SJSA1 (cell line): ENCODE measurements at regions not wholly inside any gene's neighbourhood (a gene's known extent, or its start where the extent isn't known, plus 50 kb on each side); places are given as distances from the start of the nearest gene placed in this dataset.

ENCODE experiments used
- DNase-seq, 2 experiments: peaks; one replicate each; pipeline ENCODE4 v3.0.0-alpha.2; 2015 to 2020; ENCODE audit warnings: low spot score in 2 of 2, low read depth in 1 of 2
- H3K27ac ChIP-seq: fragments of 250-450 bp; sonication (Bioruptor Pico); 2 replicates; pipeline ENCODE4 v1.5.1; 2020; ENCODE audit warnings: mild to moderate bottlenecking, moderate library complexity
- H3K27me3 ChIP-seq: fragments of 250-450 bp; sonication (Bioruptor Pico); replicated peaks from 2 replicates; pipeline ENCODE4 v1.5.1; 2020; ENCODE audit warnings: mild to moderate bottlenecking, moderate library complexity
- H3K36me3 ChIP-seq: fragments of 250-450 bp; sonication (Bioruptor Pico); 2 replicates; pipeline ENCODE4 v1.5.1; 2020; ENCODE audit warnings: mild to moderate bottlenecking
- H3K4me1 ChIP-seq: fragments of 250-450 bp; sonication (Bioruptor Pico); replicated peaks from 2 replicates; pipeline ENCODE4 v1.6.1; 2021; ENCODE audit warnings: mild to moderate bottlenecking
- H3K4me3 ChIP-seq: fragments of 250-450 bp; sonication (Bioruptor Pico); 2 replicates; pipeline ENCODE4 v1.5.1; 2020; ENCODE audit warnings: mild to moderate bottlenecking
- H3K9me3 ChIP-seq: fragments of 250-450 bp; sonication (Bioruptor Pico); replicated peaks from 2 replicates; pipeline ENCODE4 v1.5.1; 2020; ENCODE audit warnings: mild to moderate bottlenecking

DNA sequence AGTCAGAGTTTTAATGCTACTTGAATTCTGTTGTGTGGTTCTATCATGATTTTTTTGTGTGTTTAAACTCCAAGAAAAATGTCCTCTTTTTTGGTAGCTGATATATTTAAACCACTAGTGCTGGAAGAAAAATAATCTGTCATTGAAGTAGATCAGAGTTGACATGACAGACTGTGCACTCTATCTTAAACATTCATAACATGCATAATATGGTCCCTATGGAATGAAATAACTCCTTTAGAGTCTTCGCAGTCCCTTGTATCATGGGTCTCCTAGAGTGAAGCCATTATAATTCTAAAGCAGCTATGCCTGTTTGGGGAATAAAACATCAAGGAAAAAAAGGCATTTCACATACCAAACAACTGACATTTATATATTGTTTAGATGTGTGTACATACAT lies 282.7 kb upstream of the CITED2 start:
- no peaks in the 10 kb centered on the region for H3K36me3 ChIP-seq
- H3K27ac ChIP-seq: no peak overlapping the region
- no peak for DNase-seq
- H3K4me3 ChIP-seq: no peak overlapping the region
- H3K27me3 ChIP-seq: no peaks in the 10 kb centered on the region
- H3K4me1 ChIP-seq: no peaks in the 10 kb centered on the region
- H3K9me3 ChIP-seq: 0 out of 2 replicates have a peak, but pooled peaks cover 3% of the 10 kb centered on the region

DNA sequence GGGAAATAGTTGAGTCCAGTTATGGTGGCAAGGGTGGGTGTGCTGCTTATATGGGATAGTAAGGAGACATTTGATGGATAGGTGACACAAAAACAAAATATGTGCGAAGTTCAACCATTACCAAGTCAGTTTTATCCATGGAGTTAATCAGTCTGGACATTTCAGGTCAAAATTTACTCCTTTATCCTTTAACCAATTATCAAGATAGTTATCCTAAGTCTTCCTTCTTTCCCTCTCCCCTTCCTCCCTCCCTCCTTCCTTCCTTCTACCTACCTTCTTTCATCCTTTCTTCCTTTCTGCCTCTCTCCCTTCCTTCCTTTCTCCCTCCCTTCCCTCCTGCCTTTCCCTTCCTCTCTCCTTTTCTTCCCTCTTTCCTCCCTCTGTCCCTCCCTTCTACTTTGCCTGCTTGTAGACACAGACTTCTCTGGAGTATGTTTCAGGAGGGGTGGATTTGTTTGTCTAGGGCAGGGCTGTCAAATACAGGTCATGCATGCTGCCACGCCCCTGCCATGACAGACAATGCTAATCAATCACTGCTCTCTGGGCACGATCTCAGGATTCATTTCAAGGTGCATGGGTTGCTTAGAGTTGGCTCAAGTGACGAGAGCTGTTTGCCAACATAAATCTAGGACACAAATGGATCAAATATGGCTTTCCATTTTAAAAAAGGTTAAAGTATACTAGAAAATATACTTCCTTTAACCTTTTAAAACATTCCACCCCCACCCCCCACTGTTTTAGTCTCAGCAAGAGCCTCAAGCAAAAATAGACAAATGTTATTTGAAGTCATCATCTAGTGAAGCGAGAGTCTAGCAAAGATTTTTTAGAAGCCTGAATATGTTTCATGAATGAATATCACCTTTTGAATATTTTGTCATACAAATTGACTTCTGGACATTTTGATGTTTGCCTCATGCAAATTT lies 281.6 kb upstream of the CITED2 start:
- DNase-seq: no peak
- no peaks in the 10 kb centered on the region for H3K27me3 ChIP-seq
- H3K9me3 ChIP-seq: 0 out of 2 replicates have a peak, but pooled peaks cover 3% of the 10 kb centered on the region
- H3K4me3 ChIP-seq: no peak overlapping the region
- H3K4me1 ChIP-seq: no peaks in the 10 kb centered on the region
- no peaks in the 10 kb centered on the region for H3K36me3 ChIP-seq
- H3K27ac ChIP-seq: no peak overlapping the region

DNA sequence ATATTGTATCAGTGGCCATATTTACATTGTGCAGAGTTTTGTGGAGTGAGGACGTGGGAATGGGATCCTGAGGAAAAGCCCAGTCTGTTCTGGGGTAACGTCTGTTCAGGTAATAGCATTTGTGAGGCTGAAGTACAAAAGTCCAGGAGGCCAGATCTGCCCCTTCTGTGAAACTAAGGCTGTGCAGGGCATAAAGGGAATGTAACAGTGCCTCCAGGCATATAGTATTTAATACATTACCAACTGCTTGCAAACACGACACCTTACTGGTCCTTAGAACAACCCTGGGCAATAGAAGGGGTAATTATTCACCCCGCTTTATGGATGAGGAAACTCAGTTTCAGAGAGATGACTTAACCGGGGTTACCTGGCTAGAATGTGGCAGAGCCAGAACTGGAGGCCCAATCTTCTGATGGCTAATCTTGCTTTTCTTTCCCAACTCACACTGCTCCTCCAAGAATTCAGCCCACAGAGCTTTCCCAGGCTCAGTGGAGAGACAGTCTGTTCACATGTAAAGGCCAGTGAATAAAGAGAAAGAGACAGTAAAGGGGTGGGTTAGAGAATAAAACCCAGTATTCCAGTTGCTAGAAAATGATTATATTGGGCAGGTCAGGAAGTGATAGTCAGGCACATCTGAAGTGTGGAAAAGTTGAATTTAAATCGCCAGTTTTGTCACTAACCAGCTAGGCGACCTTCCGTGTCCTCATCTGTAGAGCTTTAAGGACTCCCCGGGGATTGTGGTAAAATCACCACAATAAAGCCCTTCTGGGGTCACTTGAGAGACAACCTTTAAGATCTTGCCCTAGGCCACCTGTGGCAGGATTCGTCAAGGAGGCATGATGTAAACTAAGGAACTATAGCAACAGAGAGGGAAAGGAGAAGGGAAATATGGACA lies 280.7 kb upstream of the CITED2 start:
- Histone ChIP-seq H3K27ac (no peak overlapping the region), H3K4me1 (no peaks in the 10 kb centered on the region), H3K27me3 (no peaks in the 10 kb centered on the region), H3K4me3 (no peak overlapping the region), H3K9me3 (0 out of 2 replicates have a peak, but pooled peaks cover 3% of the 10 kb centered on the region), H3K36me3 (no peaks in the 10 kb centered on the region)
- DNase-seq: no peak

DNA sequence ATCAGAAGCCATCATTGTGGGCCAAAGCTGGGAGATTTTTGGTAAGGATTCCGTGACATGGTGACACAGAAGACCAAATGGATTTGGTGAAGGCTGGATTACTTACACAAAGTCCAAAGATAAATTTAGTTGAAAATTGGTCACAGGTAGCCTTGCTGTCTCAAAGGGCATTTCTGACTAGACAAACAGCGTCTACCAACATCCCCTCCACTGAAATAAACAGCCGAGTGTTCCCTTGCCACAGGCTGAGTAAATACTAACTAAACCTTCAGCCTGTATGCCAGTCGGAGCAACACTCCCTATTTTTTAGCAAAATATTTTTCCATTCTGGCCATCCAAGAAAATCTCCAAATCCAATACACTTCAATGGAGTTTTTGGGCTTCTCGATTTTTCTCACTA lies 279.9 kb upstream of the CITED2 start:
- H3K27ac ChIP-seq: no peak overlapping the region
- H3K9me3 ChIP-seq: no peaks in the 10 kb centered on the region
- H3K4me3 ChIP-seq: no peak overlapping the region
- H3K27me3 ChIP-seq: no peaks in the 10 kb centered on the region
- no peaks in the 10 kb centered on the region for H3K36me3 ChIP-seq
- DNase-seq: no peak
- H3K4me1 ChIP-seq: no peaks in the 10 kb centered on the region

DNA sequence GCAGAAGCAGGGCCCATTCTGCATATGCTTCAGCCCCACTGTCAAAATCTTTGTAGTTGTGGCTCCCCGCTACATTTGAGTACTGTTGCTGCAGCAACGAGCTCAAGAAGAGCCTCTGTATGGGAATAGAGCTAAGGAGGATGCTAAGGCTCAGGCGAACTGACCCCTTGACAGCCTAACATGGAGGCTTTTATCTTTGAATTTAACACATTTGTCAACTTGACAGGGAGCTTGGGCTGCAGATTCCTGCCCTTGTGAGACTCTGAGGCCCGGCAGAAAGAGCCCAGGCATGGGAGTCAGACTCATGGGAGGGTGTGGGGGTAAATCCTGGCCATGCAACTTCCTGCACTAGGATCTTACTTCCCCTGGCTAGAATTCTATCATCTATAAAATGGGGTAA lies 278.7 kb upstream of the CITED2 start:
- Histone ChIP-seq H3K27me3 (no peaks in the 10 kb centered on the region), H3K27ac (no peak overlapping the region), H3K4me3 (no peak overlapping the region), H3K36me3 (no peaks in the 10 kb centered on the region), H3K4me1 (no peaks in the 10 kb centered on the region), H3K9me3 (no peaks in the 10 kb centered on the region)
- no peak for DNase-seq

DNA sequence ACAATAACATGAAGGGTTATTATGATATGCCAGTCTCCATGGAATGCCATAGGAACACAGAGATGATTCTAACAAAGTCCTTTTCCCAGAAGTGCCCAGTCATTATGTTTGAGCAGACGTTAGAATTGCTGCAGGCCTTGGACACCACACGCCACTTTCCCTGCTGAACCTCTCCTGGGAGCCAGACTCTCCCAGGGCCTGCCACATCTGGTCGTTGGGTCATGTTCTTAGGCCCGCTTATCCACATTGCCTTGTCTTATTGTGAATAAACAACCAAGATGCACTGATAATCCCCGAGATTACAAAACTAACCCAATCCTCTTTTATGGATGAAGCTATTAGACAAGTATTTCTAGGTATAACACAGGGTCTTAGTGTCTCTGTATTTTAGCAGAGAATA lies 276.5 kb upstream of the CITED2 start:
- Histone ChIP-seq H3K4me3 (no peak overlapping the region), H3K4me1 (no peaks in the 10 kb centered on the region), H3K9me3 (0 out of 2 replicates have a peak, but pooled peaks cover 2% of the 10 kb centered on the region), H3K27me3 (no peaks in the 10 kb centered on the region), H3K27ac (no peak overlapping the region), H3K36me3 (no peaks in the 10 kb centered on the region)
- no peak for DNase-seq

DNA sequence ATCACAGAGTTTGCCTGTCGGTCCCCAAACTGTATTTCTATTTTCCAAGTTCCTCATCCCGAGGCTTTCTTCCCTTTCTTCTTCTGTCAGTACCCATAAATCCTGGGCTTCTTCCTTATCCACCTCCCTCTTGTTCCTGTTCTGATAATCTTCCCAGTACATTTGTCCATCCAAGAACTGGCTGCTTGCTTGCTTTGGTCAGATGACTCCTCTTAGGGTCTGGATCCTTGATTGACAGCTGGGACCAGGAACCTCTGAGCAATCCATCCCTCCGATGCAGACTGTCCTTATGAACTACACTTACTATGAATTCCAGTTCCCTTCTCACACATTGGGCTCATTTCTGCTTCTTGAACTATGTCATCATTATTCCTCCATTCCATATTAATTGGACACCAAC lies 275.3 kb upstream of the CITED2 start:
- Histone ChIP-seq H3K4me3 (no peak overlapping the region), H3K9me3 (0 out of 2 replicates have a peak, but pooled peaks cover 2% of the 10 kb centered on the region), H3K36me3 (no peaks in the 10 kb centered on the region), H3K4me1 (no peaks in the 10 kb centered on the region), H3K27ac (no peak overlapping the region), H3K27me3 (no peaks in the 10 kb centered on the region)
- no peak for DNase-seq

DNA sequence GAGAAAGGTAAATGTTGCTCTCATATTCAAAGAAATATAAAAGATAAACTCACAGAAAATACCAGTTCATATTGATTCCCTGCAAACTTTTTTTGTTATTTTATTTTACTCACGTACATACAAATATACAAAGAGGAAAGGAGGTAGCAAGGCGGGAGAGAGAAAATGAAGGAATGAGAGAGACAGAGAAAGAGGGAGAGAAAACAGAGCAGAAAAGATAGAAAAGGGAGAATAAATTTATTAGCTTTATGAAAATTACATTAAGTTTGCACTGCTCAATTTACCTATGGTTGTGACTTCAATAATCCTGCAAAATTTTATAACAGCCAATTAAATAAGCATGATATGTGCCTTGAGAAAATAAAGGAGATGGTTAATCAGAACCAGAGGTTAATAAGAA lies 274.7 kb upstream of the CITED2 start:
- no peaks in the 10 kb centered on the region for H3K27me3 ChIP-seq
- no peak overlapping the region for H3K4me3 ChIP-seq
- no peaks in the 10 kb centered on the region for H3K4me1 ChIP-seq
- H3K36me3 ChIP-seq: no peaks in the 10 kb centered on the region
- no peak for DNase-seq
- 0 out of 2 replicates have a peak, but pooled peaks cover 2% of the 10 kb centered on the region for H3K9me3 ChIP-seq
- no peak overlapping the region for H3K27ac ChIP-seq

DNA sequence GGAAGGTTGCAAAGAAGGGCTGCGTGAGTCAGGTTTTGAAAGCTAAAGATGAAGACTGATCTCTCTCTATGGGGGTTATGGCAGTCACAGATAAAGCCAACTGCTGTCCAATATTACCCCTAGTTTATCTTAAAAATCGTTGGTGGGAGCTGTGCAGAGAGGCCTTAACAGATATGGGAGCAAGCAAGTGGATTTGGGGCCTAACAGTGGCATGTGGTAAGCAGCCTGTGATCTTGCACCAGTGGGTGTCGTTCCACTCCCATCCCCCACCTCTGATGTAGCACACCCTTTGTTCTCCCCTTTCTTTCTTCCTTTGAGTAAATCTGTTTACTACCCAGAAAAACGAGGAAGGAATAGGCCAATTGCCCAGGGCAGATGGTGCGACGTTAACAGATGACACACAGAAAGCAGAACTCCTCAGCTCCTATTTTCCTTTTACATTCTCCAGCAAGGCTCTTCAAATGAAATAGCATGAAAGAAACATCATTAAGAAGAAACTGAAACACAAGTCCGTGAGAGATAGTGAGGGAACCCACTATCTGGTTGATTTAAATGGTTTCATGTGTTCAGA lies 274.1 kb upstream of the CITED2 start:
- Histone ChIP-seq H3K27ac (no peak overlapping the region), H3K27me3 (no peaks in the 10 kb centered on the region), H3K4me1 (no peaks in the 10 kb centered on the region), H3K9me3 (0 out of 2 replicates have a peak, but pooled peaks cover 2% of the 10 kb centered on the region), H3K4me3 (no peak overlapping the region), H3K36me3 (no peaks in the 10 kb centered on the region)
- no peak for DNase-seq

DNA sequence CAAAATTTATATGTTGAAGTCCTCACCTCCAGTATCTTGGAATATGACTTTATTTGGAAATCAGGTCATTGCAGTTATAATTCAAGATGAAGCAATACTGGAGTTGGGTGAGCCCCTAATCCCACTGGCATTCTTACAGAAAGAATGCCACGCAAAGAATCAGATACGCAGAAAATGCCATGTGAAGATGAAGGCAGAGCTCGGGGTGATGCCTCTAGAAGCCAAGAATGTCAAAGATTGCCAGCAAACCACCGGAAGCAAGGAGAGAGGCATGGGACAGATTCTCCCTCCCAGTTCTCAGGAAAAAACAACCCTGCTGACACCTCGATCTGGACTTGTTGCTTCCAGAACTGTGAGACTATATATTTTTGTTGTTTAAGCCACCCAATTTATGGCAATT lies 273.4 kb upstream of the CITED2 start:
- Histone ChIP-seq H3K9me3 (0 out of 2 replicates have a peak, but pooled peaks cover 2% of the 10 kb centered on the region), H3K27me3 (no peaks in the 10 kb centered on the region), H3K36me3 (no peaks in the 10 kb centered on the region), H3K4me3 (no peak overlapping the region), H3K4me1 (no peaks in the 10 kb centered on the region), H3K27ac (no peak overlapping the region)
- DNase-seq: no peak

DNA sequence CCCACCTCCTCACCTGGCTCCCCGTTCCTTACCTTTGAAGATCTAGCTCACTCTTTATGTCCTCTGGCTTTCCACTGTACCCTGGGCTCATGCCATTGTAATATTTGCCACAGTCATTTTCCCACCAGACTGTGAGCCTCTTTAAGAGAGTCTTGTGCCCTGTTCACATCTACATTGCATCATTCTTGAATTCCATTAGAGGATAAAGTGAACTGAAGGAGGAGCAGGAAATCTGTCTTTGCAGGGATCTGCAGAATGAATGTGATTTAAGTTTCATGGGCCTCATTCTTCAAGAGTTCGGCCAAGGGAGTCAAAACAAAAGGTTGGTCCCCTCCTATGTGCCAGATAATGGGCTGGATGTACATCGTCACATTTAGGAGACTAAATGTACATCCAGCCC lies 272.6 kb upstream of the CITED2 start:
- no peaks in the 10 kb centered on the region for H3K27me3 ChIP-seq
- 0 out of 2 replicates have a peak, but pooled peaks cover 2% of the 10 kb centered on the region for H3K9me3 ChIP-seq
- H3K4me3 ChIP-seq: no peak overlapping the region
- no peak overlapping the region for H3K27ac ChIP-seq
- DNase-seq: no peak
- H3K36me3 ChIP-seq: no peaks in the 10 kb centered on the region
- H3K4me1 ChIP-seq: no peaks in the 10 kb centered on the region

DNA sequence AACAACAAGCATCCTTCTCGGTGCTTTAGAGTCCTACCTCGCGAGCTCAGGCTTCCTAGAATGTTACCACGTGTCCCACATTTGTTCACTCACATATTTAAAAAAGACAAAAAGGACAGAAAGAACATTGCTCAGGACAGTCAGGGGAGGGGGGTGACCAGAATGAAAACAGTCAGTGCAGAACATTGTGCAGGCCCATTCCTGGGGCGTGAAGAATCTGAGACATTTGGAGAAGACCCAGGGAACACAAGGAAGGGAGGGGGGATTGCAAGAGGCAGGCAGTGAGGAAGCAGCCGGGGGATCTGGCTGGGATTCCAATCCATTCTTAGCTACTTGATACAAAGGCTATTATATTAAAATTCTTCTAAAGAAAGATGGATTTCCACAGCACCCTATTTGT lies 270.4 kb upstream of the CITED2 start:
- Histone ChIP-seq H3K27ac (no peak overlapping the region), H3K27me3 (no peaks in the 10 kb centered on the region), H3K4me1 (no peaks in the 10 kb centered on the region), H3K36me3 (no peaks in the 10 kb centered on the region), H3K4me3 (no peak overlapping the region), H3K9me3 (0 out of 2 replicates have a peak, but pooled peaks cover 2% of the 10 kb centered on the region)
- DNase-seq: no peak

DNA sequence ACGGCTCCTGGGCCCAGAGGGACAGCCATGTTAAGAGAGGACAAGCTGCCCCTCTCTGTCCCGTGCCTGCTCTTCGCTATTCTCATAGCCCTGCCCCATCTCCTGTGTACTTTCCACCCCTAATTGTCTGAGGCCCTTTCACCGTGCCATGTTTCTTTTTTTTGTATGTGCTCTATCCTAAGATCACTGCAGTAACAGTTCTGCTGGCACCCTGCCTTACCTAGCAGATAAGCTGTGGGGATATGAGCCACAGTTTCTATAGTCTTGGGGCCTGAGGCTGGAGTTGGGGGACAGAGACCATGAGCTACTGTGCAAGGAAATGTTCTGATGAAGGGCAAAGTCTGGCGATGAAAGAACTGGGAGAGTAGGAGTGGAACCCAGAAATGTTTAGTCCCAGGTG lies 269.5 kb upstream of the CITED2 start:
- no peak for DNase-seq
- no peak overlapping the region for H3K27ac ChIP-seq

More for the DNA sequence above, 269.5 kb upstream of the CITED2 start:
- no peaks in the 10 kb centered on the region for H3K36me3 ChIP-seq
- H3K4me1 ChIP-seq: no peaks in the 10 kb centered on the region
- no peaks in the 10 kb centered on the region for H3K27me3 ChIP-seq
- H3K9me3 ChIP-seq: 0 out of 2 replicates have a peak, but pooled peaks cover 2% of the 10 kb centered on the region
- H3K4me3 ChIP-seq: no peak overlapping the region
